Ishikawa (cell line): ENCODE measurements at regions not wholly inside any gene's neighbourhood (a gene's known extent, or its start where the extent isn't known, plus 50 kb on each side); places are given as distances from the start of the nearest gene placed in this dataset.

Experiments
- CEBPB ChIP-seq: IDR thresholded peaks from 2 replicates; pipeline ENCODE4 v1.6.1; 2012
- CREB1 ChIP-seq: IDR thresholded peaks from 2 replicates; pipeline ENCODE4 v1.6.1; 2012; ENCODE audit warnings: low read depth
- EGR1 ChIP-seq: IDR thresholded peaks from 2 replicates; pipeline ENCODE4 v1.6.1; 2012
- EP300 ChIP-seq: IDR thresholded peaks from 2 replicates; pipeline ENCODE4 v1.6.1; 2012; ENCODE audit warnings: borderline replicate concordance
- FOXM1 ChIP-seq: IDR thresholded peaks from 2 replicates; pipeline ENCODE4 v1.6.1; 2012; ENCODE audit warnings: low read depth, borderline replicate concordance
- NFIC ChIP-seq: IDR thresholded peaks from 2 replicates; pipeline ENCODE4 v1.6.1; 2012
- RAD21 ChIP-seq: IDR thresholded peaks from 2 replicates; pipeline ENCODE4 v1.6.1; 2012; ENCODE audit warnings: low read depth
- TAF1 ChIP-seq: IDR thresholded peaks from 2 replicates; pipeline ENCODE4 v1.6.1; 2012; ENCODE audit warnings: low read depth, mild to moderate bottlenecking
- TCF12 ChIP-seq: IDR thresholded peaks from 2 replicates; pipeline ENCODE4 v1.6.1; 2012; ENCODE audit warnings: low read depth
- TEAD4 ChIP-seq: IDR thresholded peaks from 2 replicates; pipeline ENCODE4 v1.6.1; 2012
- YY1 ChIP-seq: IDR thresholded peaks from 2 replicates; pipeline ENCODE4 v1.6.1; 2012; ENCODE audit warnings: low read depth
- ZBTB7A ChIP-seq: IDR thresholded peaks from 2 replicates; pipeline ENCODE4 v1.6.1; 2012; ENCODE audit warnings: low read depth
- TF ChIP-seq, protein P1 (sequence below): IDR thresholded peaks from 2 replicates; pipeline ENCODE4 v1.6.1; 2012; ENCODE audit warnings: low read depth, mild to moderate bottlenecking
- TF ChIP-seq, protein P2 (sequence below): IDR thresholded peaks from 2 replicates; pipeline ENCODE4 v1.6.1; 2012
- TF ChIP-seq, protein P3 (sequence below): IDR thresholded peaks from 2 replicates; pipeline ENCODE4 v1.6.1; 2012

DNA sequence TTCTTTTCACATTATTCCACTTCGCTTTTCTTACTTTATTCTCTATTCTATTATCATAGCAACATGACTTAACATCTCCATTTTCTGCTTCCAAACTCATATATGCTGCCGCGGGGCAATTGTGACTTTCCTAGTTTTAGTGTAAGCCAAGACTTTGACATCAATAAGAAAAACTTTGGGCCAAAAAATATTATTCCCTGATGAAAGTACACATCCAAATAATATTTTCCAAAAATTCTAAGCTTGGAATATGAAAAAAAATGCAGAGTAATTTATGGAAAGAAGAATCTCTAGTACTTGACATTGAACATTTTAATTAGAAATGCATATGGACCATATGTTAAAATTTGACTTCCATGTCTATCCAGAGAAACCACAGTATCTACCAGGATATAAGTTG is 995.1 kb upstream of the INTU start:
- TF ChIP-seq, protein P1, sequence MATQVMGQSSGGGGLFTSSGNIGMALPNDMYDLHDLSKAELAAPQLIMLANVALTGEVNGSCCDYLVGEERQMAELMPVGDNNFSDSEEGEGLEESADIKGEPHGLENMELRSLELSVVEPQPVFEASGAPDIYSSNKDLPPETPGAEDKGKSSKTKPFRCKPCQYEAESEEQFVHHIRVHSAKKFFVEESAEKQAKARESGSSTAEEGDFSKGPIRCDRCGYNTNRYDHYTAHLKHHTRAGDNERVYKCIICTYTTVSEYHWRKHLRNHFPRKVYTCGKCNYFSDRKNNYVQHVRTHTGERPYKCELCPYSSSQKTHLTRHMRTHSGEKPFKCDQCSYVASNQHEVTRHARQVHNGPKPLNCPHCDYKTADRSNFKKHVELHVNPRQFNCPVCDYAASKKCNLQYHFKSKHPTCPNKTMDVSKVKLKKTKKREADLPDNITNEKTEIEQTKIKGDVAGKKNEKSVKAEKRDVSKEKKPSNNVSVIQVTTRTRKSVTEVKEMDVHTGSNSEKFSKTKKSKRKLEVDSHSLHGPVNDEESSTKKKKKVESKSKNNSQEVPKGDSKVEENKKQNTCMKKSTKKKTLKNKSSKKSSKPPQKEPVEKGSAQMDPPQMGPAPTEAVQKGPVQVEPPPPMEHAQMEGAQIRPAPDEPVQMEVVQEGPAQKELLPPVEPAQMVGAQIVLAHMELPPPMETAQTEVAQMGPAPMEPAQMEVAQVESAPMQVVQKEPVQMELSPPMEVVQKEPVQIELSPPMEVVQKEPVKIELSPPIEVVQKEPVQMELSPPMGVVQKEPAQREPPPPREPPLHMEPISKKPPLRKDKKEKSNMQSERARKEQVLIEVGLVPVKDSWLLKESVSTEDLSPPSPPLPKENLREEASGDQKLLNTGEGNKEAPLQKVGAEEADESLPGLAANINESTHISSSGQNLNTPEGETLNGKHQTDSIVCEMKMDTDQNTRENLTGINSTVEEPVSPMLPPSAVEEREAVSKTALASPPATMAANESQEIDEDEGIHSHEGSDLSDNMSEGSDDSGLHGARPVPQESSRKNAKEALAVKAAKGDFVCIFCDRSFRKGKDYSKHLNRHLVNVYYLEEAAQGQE = no peak
- TF ChIP-seq ZBTB7A (no peak), EP300 (no peak), RAD21 (no peak), EGR1 (no peak), CEBPB (no peak), FOXM1 (no peak), CREB1 (no peak), YY1 (no peak)
- TF ChIP-seq, protein P2, sequence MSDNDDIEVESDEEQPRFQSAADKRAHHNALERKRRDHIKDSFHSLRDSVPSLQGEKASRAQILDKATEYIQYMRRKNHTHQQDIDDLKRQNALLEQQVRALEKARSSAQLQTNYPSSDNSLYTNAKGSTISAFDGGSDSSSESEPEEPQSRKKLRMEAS = no peak

DNA sequence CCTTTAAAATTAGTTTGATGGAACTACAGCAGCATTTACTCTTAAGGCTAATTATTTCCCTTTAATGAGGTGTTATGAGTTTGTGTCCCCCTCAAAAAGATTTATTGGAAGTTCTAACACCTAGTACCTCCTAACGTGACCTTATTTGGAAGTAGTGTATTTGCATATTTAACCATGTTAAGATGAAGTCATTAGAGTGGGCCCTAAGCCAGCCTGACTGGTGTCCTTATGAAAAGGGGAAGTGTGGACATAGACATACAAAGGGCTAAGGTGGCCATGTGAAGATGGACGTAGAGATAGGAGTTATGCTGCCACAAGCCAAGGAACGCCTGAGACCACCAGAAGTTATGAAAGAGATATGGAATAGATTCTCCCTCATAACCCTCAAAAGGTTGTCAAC is 985.4 kb upstream of the INTU start:
- TF ChIP-seq, protein P2 = no peak
- TF ChIP-seq EGR1 (no peak), TAF1 (no peak), ZBTB7A (no peak), FOXM1 (no peak), EP300 (no peak), TCF12 (no peak), TEAD4 (no peak), YY1 (no peak), CEBPB (no peak)

DNA sequence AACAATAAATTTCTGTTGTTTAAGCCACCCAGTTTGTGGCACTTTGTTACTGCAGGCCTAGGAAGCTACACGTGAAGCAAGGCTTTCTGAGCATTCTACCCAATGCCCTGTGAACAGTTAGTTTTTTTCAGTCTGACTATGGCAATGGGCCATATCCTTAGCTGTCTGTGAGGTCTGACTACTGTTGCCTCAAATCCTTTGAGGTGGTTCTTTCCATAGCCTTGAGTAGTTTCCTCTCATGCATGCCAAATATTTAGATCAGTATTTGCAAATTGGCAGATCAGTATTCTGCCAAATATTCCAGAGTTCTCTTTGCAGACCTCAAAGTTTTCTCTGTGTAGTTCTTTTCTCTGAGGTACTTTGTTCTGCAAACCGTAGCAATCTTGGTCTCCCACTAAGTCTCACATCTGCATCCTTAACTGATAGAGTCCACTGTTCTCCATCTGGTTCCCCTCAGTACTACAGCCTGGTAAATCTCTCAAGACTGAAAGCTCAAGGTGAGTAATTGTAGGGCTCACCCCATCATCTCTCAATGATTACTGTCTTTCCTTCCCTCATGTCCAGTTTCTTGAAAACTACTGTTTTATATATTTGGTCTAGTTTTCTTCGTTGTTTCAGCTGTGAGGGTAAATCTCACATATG is 984.9 kb upstream of the INTU start:
- TF ChIP-seq CEBPB = no peak
- no peak for TF ChIP-seq CREB1

DNA sequence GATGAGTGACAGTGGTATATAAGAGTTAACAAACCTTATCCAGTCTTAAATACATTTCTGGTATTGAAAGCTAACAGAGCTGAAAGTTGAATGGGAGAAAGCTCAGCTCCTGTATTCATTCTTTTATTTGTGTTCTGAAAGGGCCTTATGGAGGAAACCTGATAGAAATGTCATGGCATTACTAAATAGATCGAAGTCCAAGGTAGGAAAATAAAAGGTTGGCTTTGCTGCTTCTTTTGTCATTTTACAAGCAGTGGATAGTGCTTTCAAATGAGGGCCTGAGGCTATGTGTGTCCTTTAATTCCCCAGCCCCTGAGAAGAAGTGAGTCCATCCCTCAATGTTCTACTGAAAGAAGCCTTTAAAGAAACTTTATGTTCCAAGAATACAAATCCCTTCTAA is 974.3 kb upstream of the INTU start:
- TF ChIP-seq CREB1 = no peak
- TF ChIP-seq TCF12 = no peak
- TF ChIP-seq EP300 = no peak
- no peak for TF ChIP-seq CEBPB
- no peak for TF ChIP-seq TAF1
- no peak for TF ChIP-seq RAD21
- no peak for TF ChIP-seq ZBTB7A
- TF ChIP-seq NFIC = no peak
- TF ChIP-seq, protein P1 = no peak
- TF ChIP-seq, protein P2 = no peak
- TF ChIP-seq, protein P3, sequence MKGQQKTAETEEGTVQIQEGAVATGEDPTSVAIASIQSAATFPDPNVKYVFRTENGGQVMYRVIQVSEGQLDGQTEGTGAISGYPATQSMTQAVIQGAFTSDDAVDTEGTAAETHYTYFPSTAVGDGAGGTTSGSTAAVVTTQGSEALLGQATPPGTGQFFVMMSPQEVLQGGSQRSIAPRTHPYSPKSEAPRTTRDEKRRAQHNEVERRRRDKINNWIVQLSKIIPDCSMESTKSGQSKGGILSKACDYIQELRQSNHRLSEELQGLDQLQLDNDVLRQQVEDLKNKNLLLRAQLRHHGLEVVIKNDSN = no peak
- no peak for TF ChIP-seq TEAD4
- no peak for TF ChIP-seq YY1

DNA sequence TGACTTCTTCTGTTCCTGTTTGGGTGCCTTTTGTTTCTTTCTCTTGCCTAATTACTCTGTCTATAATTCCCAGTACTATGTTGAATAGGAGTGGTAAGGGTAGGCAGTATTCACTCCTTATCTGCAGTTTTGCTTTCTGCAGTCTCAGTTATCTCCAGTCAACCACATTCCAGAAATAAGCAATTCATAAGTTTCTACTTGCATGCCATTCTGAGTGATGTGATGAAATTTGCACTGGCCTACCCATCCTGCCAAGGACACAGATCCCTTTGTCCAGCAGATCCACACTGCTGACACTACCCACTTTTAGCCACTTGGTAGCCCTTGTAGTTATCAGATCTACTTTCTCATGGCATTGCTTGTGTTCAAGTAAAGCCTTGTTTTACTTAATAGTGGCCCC is 971.6 kb upstream of the INTU start:
- no peak for TF ChIP-seq ZBTB7A
- TF ChIP-seq EGR1 = no peak
- TF ChIP-seq TEAD4 = no peak
- TF ChIP-seq, protein P1 = no peak
- no peak for TF ChIP-seq TCF12
- no peak for TF ChIP-seq YY1
- no peak for TF ChIP-seq NFIC
- TF ChIP-seq, protein P2 = no peak
- TF ChIP-seq EP300 = no peak
- TF ChIP-seq, protein P3 = no peak
- TF ChIP-seq CREB1 = no peak
- no peak for TF ChIP-seq TAF1
- TF ChIP-seq CEBPB = no peak
- no peak for TF ChIP-seq FOXM1
- no peak for TF ChIP-seq RAD21
